PC-3 (cell line): ENCODE measurements at regions not wholly inside any gene's neighbourhood (a gene's known extent, or its start where the extent isn't known, plus 50 kb on each side); places are given as distances from the start of the nearest gene placed in this dataset.

Source experiments
- ATAC-seq: fragments of 200-7000 bp; cut with Tn5 transposase; 2 replicates; pipeline ENCODE4 v1.9.1; 2020; ENCODE audit warnings: mild to moderate bottlenecking, moderate library complexity
- BruUV-seq: library from RNA; stranded (reverse); fragments of 400-500 nt; replicated peaks from 2 replicates; lab custom pipeline; 2021; lab: Mats Ljungman, UMichigan
- CTCF ChIA-PET: fragments of 300-600 bp; sonication (Branson Sonifier 250); formaldehyde crosslinking; loops from one replicate; lab custom pipeline; 2022; ENCODE audit warnings: antibody characterized with exemption; lab: Charles Lee
- POLR2A ChIA-PET: fragments of 300-600 bp; sonication (Branson Sonifier 250); formaldehyde crosslinking; loops from one replicate; lab custom pipeline; 2022; ENCODE audit warnings: antibody characterized with exemption; ENCODE audit not compliant: unreplicated experiment; lab: Charles Lee
- DNase-seq: peaks from one replicate; pipeline ENCODE4 v3.0.0-alpha.2; 2015
- H2AFZ ChIP-seq: fragments of 300-600 bp; sonication (generic); 2 replicates; pipeline ENCODE4 v1.6.0; 2016; ENCODE audit warnings: antibody characterized with exemption, low read length
- H3F3A ChIP-seq: fragments of 300-600 bp; sonication (generic); one replicate; pipeline ENCODE4 v1.6.0; 2017; ENCODE audit warnings: antibody characterized with exemption, low read length, control low read depth, mild to moderate bottlenecking; ENCODE audit not compliant: unreplicated experiment
- H3K27ac ChIP-seq: fragments of 300-600 bp; sonication (generic); 2 replicates; pipeline ENCODE4 v1.5.1; 2016; ENCODE audit warnings: mild to moderate bottlenecking, low read length
- H3K27me3 ChIP-seq: fragments of 300-600 bp; sonication (generic); 2 replicates; pipeline ENCODE4 v1.6.1; 2016; ENCODE audit warnings: low read length, mixed read lengths
- H3K36me3 ChIP-seq: fragments of 300-600 bp; sonication (generic); 2 replicates; pipeline ENCODE4 v1.6.1; 2016; ENCODE audit warnings: low read depth, mixed run types, low read length, mixed read lengths
- H3K4me1 ChIP-seq: fragments of 300-600 bp; sonication (generic); 2 replicates; pipeline ENCODE4 v1.5.1; 2016; ENCODE audit warnings: low read length; ENCODE audit not compliant: insufficient read depth
- H3K4me2 ChIP-seq: fragments of 300-600 bp; sonication (generic); 2 replicates; pipeline ENCODE4 v1.6.0; 2016; ENCODE audit warnings: low read length
- H3K4me3 ChIP-seq: fragments of 300-600 bp; sonication (generic); 2 replicates; pipeline ENCODE4 v1.5.1; 2016; ENCODE audit warnings: mild to moderate bottlenecking, low read length, mixed read lengths
- H3K79me2 ChIP-seq: fragments of 300-600 bp; sonication (generic); 2 replicates; pipeline ENCODE4 v1.6.1; 2017; ENCODE audit warnings: low read length, mixed read lengths
- H3K9ac ChIP-seq: fragments of 300-600 bp; sonication (generic); 2 replicates; pipeline ENCODE4 v1.6.0; 2016; ENCODE audit warnings: mild to moderate bottlenecking, low read length
- H3K9me2 ChIP-seq: fragments of 300-600 bp; sonication (generic); replicated peaks from 2 replicates; pipeline ENCODE4 v1.6.1; 2016; ENCODE audit warnings: mixed run types, low read length, mixed read lengths
- H3K9me3 ChIP-seq: fragments of 300-600 bp; sonication (generic); 2 replicates; pipeline ENCODE4 v1.6.1; 2016; ENCODE audit warnings: low read length, mixed read lengths
- H4K20me1 ChIP-seq: fragments of 300-600 bp; sonication (generic); 2 replicates; pipeline ENCODE4 v1.6.1; 2016; ENCODE audit warnings: low read length, mixed read lengths
- EZH2 ChIP-seq: fragments of 300-600 bp; sonication (generic); IDR thresholded peaks from one replicate; pipeline ENCODE4 v1.6.1; 2017; ENCODE audit warnings: antibody characterized with exemption, mild to moderate bottlenecking, low read length; ENCODE audit not compliant: unreplicated experiment
- EZH2phosphoT487 ChIP-seq: fragments of 300-600 bp; sonication (generic); IDR thresholded peaks from 2 replicates; pipeline ENCODE4 v1.6.1; 2018; ENCODE audit warnings: mild to moderate bottlenecking, antibody characterized with exemption, low read length, borderline replicate concordance
- intact Hi-C: fragments of 100-400 bp; cut with micrococcal nuclease; formaldehyde crosslinking; loops from 2 replicates; pipeline ENCODE4 v1.9.0; 2023
- TF ChIP-seq, protein P1 (sequence below): fragments of 300-600 bp; sonication (generic); conservative IDR thresholded peaks from 2 replicates; pipeline ENCODE4 v1.5.1; 2017; ENCODE audit warnings: antibody characterized with exemption, low read depth, mild to moderate bottlenecking, low read length

GRCh38 chr9:118918180-118918579 is 451.1 kb downstream of the BRINP1 start:
- no TSS peak for BruUV-seq
- Histone ChIP-seq H3K4me1 (no peaks in the 10 kb centered on the region), H3K36me3 (no peaks in the 10 kb centered on the region), H4K20me1 (no peaks in the 10 kb centered on the region), H3F3A (no peaks in the 10 kb centered on the region), H2AFZ (no peak overlapping the region), H3K27ac (no peak overlapping the region), H3K9ac (no peak overlapping the region), H3K4me3 (no peak overlapping the region), H3K9me2 (no peaks in the 10 kb centered on the region), H3K79me2 (no peaks in the 10 kb centered on the region), H3K9me3 (no peaks in the 10 kb centered on the region), H3K27me3 (no peaks in the 10 kb centered on the region), H3K4me2 (no peak overlapping the region)
- CTCF ChIA-PET, result no interaction called here
- DNase-seq, result no peak
- ATAC-seq, result no peak
- TF ChIP-seq, protein P1, sequence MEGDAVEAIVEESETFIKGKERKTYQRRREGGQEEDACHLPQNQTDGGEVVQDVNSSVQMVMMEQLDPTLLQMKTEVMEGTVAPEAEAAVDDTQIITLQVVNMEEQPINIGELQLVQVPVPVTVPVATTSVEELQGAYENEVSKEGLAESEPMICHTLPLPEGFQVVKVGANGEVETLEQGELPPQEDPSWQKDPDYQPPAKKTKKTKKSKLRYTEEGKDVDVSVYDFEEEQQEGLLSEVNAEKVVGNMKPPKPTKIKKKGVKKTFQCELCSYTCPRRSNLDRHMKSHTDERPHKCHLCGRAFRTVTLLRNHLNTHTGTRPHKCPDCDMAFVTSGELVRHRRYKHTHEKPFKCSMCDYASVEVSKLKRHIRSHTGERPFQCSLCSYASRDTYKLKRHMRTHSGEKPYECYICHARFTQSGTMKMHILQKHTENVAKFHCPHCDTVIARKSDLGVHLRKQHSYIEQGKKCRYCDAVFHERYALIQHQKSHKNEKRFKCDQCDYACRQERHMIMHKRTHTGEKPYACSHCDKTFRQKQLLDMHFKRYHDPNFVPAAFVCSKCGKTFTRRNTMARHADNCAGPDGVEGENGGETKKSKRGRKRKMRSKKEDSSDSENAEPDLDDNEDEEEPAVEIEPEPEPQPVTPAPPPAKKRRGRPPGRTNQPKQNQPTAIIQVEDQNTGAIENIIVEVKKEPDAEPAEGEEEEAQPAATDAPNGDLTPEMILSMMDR, result no peak
- TF ChIP-seq EZH2, result no peak
- no peak for TF ChIP-seq EZH2phosphoT487
- POLR2A ChIA-PET, result no interaction called here
- intact Hi-C loops, result no loop called here

GRCh38 chr9:118928722-118929121 is 440.5 kb downstream of the BRINP1 start:
- H3K4me1 ChIP-seq, result no peaks in the 10 kb centered on the region
- H3K27ac ChIP-seq, result no peak overlapping the region
- no TSS peak for BruUV-seq
- H2AFZ ChIP-seq, result no peak overlapping the region
- POLR2A ChIA-PET, result no interaction called here
- H3K9ac ChIP-seq, result no peak overlapping the region
- H3K36me3 ChIP-seq, result no peaks in the 10 kb centered on the region
- no peaks in the 10 kb centered on the region for H3K27me3 ChIP-seq
- H3K9me2 ChIP-seq, result no peaks in the 10 kb centered on the region
- ATAC-seq (no peak), DNase-seq (no peak)
- no peak overlapping the region for H3K4me2 ChIP-seq
- H3K4me3 ChIP-seq, result no peak overlapping the region
- intact Hi-C loops, result no loop called here
- no peaks in the 10 kb centered on the region for H3K9me3 ChIP-seq
- CTCF ChIA-PET, result no interaction called here
- H3F3A ChIP-seq, result no peaks in the 10 kb centered on the region
- TF ChIP-seq, protein P1, result no peak
- TF ChIP-seq EZH2, result no peak
- no peak for TF ChIP-seq EZH2phosphoT487
- no peaks in the 10 kb centered on the region for H4K20me1 ChIP-seq
- H3K79me2 ChIP-seq, result no peaks in the 10 kb centered on the region

GRCh38 chr9:118929287-118929686 is 439.9 kb downstream of the BRINP1 start:
- CTCF ChIA-PET, result no interaction called here

More at GRCh38 chr9:118929287-118929686, 439.9 kb downstream of the BRINP1 start:
- Histone ChIP-seq H3K9me2 (no peaks in the 10 kb centered on the region), H3K27ac (no peak overlapping the region), H3K4me1 (no peaks in the 10 kb centered on the region), H3K9me3 (no peaks in the 10 kb centered on the region), H3K9ac (no peak overlapping the region), H3K79me2 (no peaks in the 10 kb centered on the region), H3F3A (no peaks in the 10 kb centered on the region), H3K4me2 (no peak overlapping the region), H3K27me3 (no peaks in the 10 kb centered on the region), H3K36me3 (no peaks in the 10 kb centered on the region), H4K20me1 (no peaks in the 10 kb centered on the region), H2AFZ (no peak overlapping the region), H3K4me3 (no peak overlapping the region)
- no peak for DNase-seq
- POLR2A ChIA-PET, result no interaction called here
- no TSS peak for BruUV-seq
- TF ChIP-seq EZH2phosphoT487, result no peak
- no peak for TF ChIP-seq EZH2
- TF ChIP-seq, protein P1, result no peak
- intact Hi-C loops, result no loop called here
- no peak for ATAC-seq
